LHCN-M2 (cell line): ENCODE measurements at regions not wholly inside any gene's neighbourhood (a gene's known extent, or its start where the extent isn't known, plus 50 kb on each side); places are given as distances from the start of the nearest gene placed in this dataset.

Experiments used
- DNase-seq: peaks from one replicate; pipeline ENCODE4 v3.0.0-alpha.2; 2012; ENCODE audit warnings: low read depth

- no peak for DNase-seq
Measured at GRCh38 chr10:123408660-123409059, 254.5 kb downstream of the BUB3 start.

GRCh38 chr10:123409426-123409825, 255.2 kb downstream of the BUB3 start:
- no peak for DNase-seq

GRCh38 chr10:123409884-123410283, 255.7 kb downstream of the BUB3 start:
- no peak for DNase-seq

GRCh38 chr10:123413353-123413752, 252.8 kb upstream of the GPR26 start:
- no peak for DNase-seq

- DNase-seq, result no peak
Measured at GRCh38 chr10:123415523-123415922, 250.6 kb upstream of the GPR26 start.

- DNase-seq, result no peak
Measured at GRCh38 chr10:123417414-123417813, 248.7 kb upstream of the GPR26 start.

- DNase-seq, result no peak
Measured at GRCh38 chr10:123421461-123421860, 244.7 kb upstream of the GPR26 start.

GRCh38 chr10:123422261-123422660, 243.9 kb upstream of the GPR26 start:
- no peak for DNase-seq

GRCh38 chr10:123424537-123424936, 241.6 kb upstream of the GPR26 start:
- no peak for DNase-seq

GRCh38 chr10:123425680-123426079, 240.5 kb upstream of the GPR26 start:
- DNase-seq, result no peak

- DNase-seq, result no peak
Measured at GRCh38 chr10:123427165-123427786, 238.9 kb upstream of the GPR26 start.

GRCh38 chr10:123428391-123428790, 237.8 kb upstream of the GPR26 start:
- no peak for DNase-seq

GRCh38 chr10:123429706-123430221, 236.4 kb upstream of the GPR26 start:
- no peak for DNase-seq

GRCh38 chr10:123433539-123433938, 232.6 kb upstream of the GPR26 start:
- DNase-seq, result no peak

- no peak for DNase-seq
Measured at GRCh38 chr10:123434435-123435039, 231.6 kb upstream of the GPR26 start.

- no peak for DNase-seq
Measured at GRCh38 chr10:123442901-123443300, 223.3 kb upstream of the GPR26 start.

- no peak for DNase-seq
Measured at GRCh38 chr10:123443924-123444323, 222.2 kb upstream of the GPR26 start.

- no peak for DNase-seq
Measured at GRCh38 chr10:123445261-123445775, 220.8 kb upstream of the GPR26 start.

- DNase-seq, result no peak
Measured at GRCh38 chr10:123446449-123447156, 219.6 kb upstream of the GPR26 start.

GRCh38 chr10:123449234-123449962, 216.8 kb upstream of the GPR26 start:
- DNase-seq, result no peak

GRCh38 chr10:123450956-123451605, 215.1 kb upstream of the GPR26 start:
- DNase-seq, result no peak
